Adrenal gland (tissue), 9 donors: ENCODE measurements at regions not wholly inside any gene's neighbourhood (a gene's known extent, or its start where the extent isn't known, plus 50 kb on each side); places are given as distances from the start of the nearest gene placed in this dataset.

Source experiments
- DNase-seq, 7 donors: peaks; one replicate each; pipeline ENCODE4 v3.0.0-alpha.2; 2019 to 2020
- H3K27ac ChIP-seq, 5 donors: fragments of 200-600 bp; sonication (generic) in 4 of 5; 1 replicate in 3 of 5; 2 replicates in 2 of 5; pipeline versions ENCODE4 v1.5.1 to v1.8.0; 2016 to 2020; ENCODE audit warnings: mild to moderate bottlenecking in 1 of 5
- H3K27me3 ChIP-seq: fragments of 200-600 bp; 2 replicates; pipeline ENCODE4 v1.8.0; 2021
- H3K36me3 ChIP-seq, 2 donors: fragments of 200-600 bp; replicated peaks in 1 of 2; 1 replicate in 1 of 2; 2 replicates in 1 of 2; pipeline versions ENCODE4 v1.5.1 to v1.8.0; 2018 to 2022
- H3K4me1 ChIP-seq, 2 donors: fragments of 200-600 bp; replicated peaks in 1 of 2; 1 replicate in 1 of 2; 2 replicates in 1 of 2; pipeline versions ENCODE4 v1.5.1 to v1.8.0; 2018 to 2021
- H3K4me3 ChIP-seq, 4 donors: fragments of 200-600 bp; sonication (generic) in 3 of 4; one replicate each; pipeline ENCODE4 v1.5.1; 2016 to 2018
- H3K9me3 ChIP-seq, 3 donors: fragments of 200-600 bp; sonication (generic) in 1 of 3; replicated peaks in 1 of 3; 1 replicate in 2 of 3; 2 replicates in 1 of 3; pipeline versions ENCODE4 v1.5.1 to v1.8.0; 2016 to 2021
- CTCF ChIP-seq, 6 experiments: fragments of 450-650 bp in 4 of 6; fragments of 200-600 bp in 2 of 6; sonication (generic) in 1 of 6; IDR thresholded peaks; 1 replicate in 5 of 6; 2 replicates in 1 of 6; pipeline versions ENCODE4 v1.5.1 to v1.8.0; 2016 to 2021; ENCODE audit warnings: antibody characterized with exemption in 6 of 6, mild to moderate bottlenecking in 2 of 6, moderate library complexity in 1 of 6
- POLR2A ChIP-seq, 2 donors: fragments of 450-650 bp; IDR thresholded peaks; one replicate each; pipeline ENCODE4 v1.6.1; 2017; ENCODE audit warnings: antibody characterized with exemption in 2 of 2, mild to moderate bottlenecking in 2 of 2, moderate library complexity in 1 of 2
- WGBS, 4 donors: extraction: QIAGEN DNeasy Blood & Tissue Kit in 2 of 4; methylation state at CpG; one replicate each; pipeline versions ENCODE4 v1.1.5 to v1.1.7; 2013 to 2017; 5-methylcytosine and 5-hydroxymethylcytosine counted together
- intact Hi-C, 2 donors: fragments of 100-400 bp; cut with DNase I; formaldehyde crosslinking; loops; one replicate each; pipeline versions ENCODE4 v1.14.1 to v1.15.0; 2022 to 2023
- donor health status: healthy with polysubstance abuse.
- donor health status: Bipolar disorder and iron deficiency.
- donor health status: DM: yes; HTN: yes; CAD: no.
- donor health status: DM: no; HTN: no; CAD: no.
- donor health status: DM: no; HTN: no; CAD: no.

DNA sequence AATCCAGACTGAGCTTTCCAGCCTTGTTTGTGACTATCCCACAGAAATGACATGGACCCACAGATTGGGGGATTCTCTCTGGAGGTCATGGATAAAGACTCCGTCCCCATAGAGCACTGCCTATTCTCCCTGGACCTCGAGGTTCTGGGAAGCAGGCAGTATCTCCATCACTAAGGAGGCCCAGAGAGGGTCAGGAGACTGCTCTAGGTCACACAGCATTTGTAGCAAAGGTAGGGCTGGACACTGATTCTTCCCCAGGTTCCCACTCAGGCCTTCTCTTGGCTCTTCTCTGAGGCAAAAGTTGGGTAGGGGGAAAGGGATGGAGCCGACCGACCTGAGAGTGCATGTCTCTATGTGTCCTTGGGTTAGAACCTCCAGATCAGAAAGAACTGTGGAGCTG, 80.9 kb downstream of the PTPRS start:
- no peak for TF ChIP-seq POLR2A (IDR thresholded peaks at IDR 0.05)
- no peak for TF ChIP-seq CTCF (IDR thresholded peaks at IDR 0.05)
- no peak overlapping the region for H3K27ac ChIP-seq
- H3K4me1 ChIP-seq = no peaks in the 10 kb centered on the region
- intact Hi-C loops = no loop called here
- DNase-seq = no peak
- 89 to 96% (median 93%) methylated on average over 4 of the region's 4 CpGs for WGBS, 4 donors
- H3K9me3 ChIP-seq = peaks cover 0 to 3% (median 0%) of the 10 kb centered on the region in 3 donors
- no peaks in the 10 kb centered on the region for H3K27me3 ChIP-seq
- peaks cover 0 to 43% of the 10 kb centered on the region in 2 donors for H3K36me3 ChIP-seq
- H3K4me3 ChIP-seq = no peak overlapping the region

GRCh38 chr19:5257155-5258045, 83.2 kb downstream of the PTPRS start:
- 95 to 97% (median 96%) methylated on average over 32 to 43 of the region's 43 CpGs for WGBS, 4 donors
- Histone ChIP-seq H3K27me3 (no peaks in the 10 kb centered on the region), H3K9me3 (peaks cover 0 to 6% (median 0%) of the 10 kb centered on the region in 3 donors), H3K4me1 (no peaks in the 10 kb centered on the region), H3K27ac (no peak overlapping the region), H3K36me3 (peaks cover 0 to 27% of the 10 kb centered on the region in 2 donors), H3K4me3 (no peak overlapping the region)
- intact Hi-C loops = no loop called here
- DNase-seq = no peak
- TF ChIP-seq POLR2A (IDR thresholded peaks at IDR 0.05) (no peak), CTCF (IDR thresholded peaks at IDR 0.05) (no peak)

GRCh38 chr19:5255602-5256231, 84.9 kb downstream of the PTPRS start:
- no peak overlapping the region for H3K4me3 ChIP-seq
- WGBS, 4 donors = 95 to 98% (median 97%) methylated on average over 22 of the region's 22 CpGs
- H3K27me3 ChIP-seq = no peaks in the 10 kb centered on the region
- intact Hi-C loops = no loop called here
- TF ChIP-seq POLR2A (IDR thresholded peaks at IDR 0.05) = no peak
- peaks cover 0 to 6% (median 0%) of the 10 kb centered on the region in 3 donors for H3K9me3 ChIP-seq
- H3K36me3 ChIP-seq = peaks cover 0 to 24% of the 10 kb centered on the region in 2 donors
- no peak for DNase-seq
- no peak overlapping the region for H3K27ac ChIP-seq
- H3K4me1 ChIP-seq = no peaks in the 10 kb centered on the region

DNA sequence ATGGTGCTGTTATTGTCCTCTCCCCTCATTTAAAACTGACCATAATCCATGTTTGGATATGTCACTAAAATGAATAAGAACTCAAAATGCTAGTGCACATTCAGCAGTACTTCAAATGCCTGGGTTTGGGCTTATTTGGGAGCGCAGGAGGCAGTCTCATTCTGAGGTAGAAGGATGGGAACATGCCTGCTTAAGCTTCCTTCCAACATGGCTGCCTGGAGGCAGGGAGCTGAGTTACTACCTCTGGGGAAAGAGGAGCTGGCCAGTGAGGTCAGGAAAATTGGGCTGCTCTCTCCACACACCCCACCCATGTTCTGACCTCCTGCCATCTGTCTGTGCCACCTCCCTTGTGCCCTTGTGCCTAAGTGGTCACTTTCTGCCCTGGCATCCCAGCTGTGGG, 85.7 kb downstream of the PTPRS start:
- no peaks in the 10 kb centered on the region for H3K27me3 ChIP-seq
- H3K27ac ChIP-seq = no peak overlapping the region
- no peak for DNase-seq
- peaks cover 0 to 6% (median 0%) of the 10 kb centered on the region in 3 donors for H3K9me3 ChIP-seq
- no peak for TF ChIP-seq CTCF (IDR thresholded peaks at IDR 0.05)
- TF ChIP-seq POLR2A (IDR thresholded peaks at IDR 0.05) = no peak
- H3K4me1 ChIP-seq = no peaks in the 10 kb centered on the region
- WGBS, 4 donors = 89 to 100% (median 96%) methylated on average over 1 of the region's 1 CpG
- intact Hi-C loops = no loop called here
- no peak overlapping the region for H3K4me3 ChIP-seq
- H3K36me3 ChIP-seq = peaks cover 0 to 24% of the 10 kb centered on the region in 2 donors
